SK-N-MC (cell line): ENCODE measurements at regions not wholly inside any gene's neighbourhood (a gene's known extent, or its start where the extent isn't known, plus 50 kb on each side); places are given as distances from the start of the nearest gene placed in this dataset.

ENCODE experiments used
- EZH2 ChIP-seq: fragments of 200-600 bp; sonication (generic); IDR thresholded peaks from one replicate; pipeline ENCODE4 v1.6.1; 2017; ENCODE audit warnings: antibody characterized with exemption
- POLR2AphosphoS5 ChIP-seq: IDR thresholded peaks from 2 replicates; pipeline ENCODE4 v1.6.1; 2012; ENCODE audit warnings: mild to moderate bottlenecking, low read depth, low read length, borderline replicate concordance

DNA sequence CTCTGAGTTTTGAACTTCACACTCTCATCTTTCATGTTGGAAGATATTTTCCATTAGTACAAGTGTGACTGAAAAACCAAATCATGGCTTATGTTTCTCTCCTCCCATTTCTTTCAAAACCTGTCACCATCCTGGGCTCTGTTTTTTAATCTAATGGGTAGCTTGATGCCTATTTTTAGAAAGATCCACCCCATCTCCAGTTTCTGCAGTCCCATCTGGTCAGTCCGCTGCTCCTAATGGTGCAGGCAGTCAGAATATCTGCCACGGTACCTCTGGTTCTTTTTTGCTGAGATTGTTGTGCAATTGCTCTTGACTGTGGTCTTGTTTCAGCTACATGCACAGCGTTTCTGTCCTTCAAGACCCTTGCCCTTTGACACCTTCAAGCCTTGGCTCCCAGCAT is 240.9 kb upstream of the CADM2 start:
- no peak for TF ChIP-seq POLR2AphosphoS5
- no peak for TF ChIP-seq EZH2
